Stomach (tissue), 8 donors: ENCODE measurements at regions not wholly inside any gene's neighbourhood (a gene's known extent, or its start where the extent isn't known, plus 50 kb on each side); places are given as distances from the start of the nearest gene placed in this dataset.

ENCODE experiments used
- DNase-seq, 2 donors: peaks; one replicate each; pipeline versions ENCODE4 v3.0.0 to v3.0.0-alpha.2; 2013 to 2019
- H3K27ac ChIP-seq, 5 donors: fragments of 200-600 bp in 4 of 5; sonication (generic) in 4 of 5; one replicate each; pipeline ENCODE4 v1.5.1; 2013 to 2019; ENCODE audit warnings: mild to moderate bottlenecking in 1 of 5, moderate library complexity in 1 of 5
- H3K27me3 ChIP-seq, 3 donors: fragments of 200-600 bp; sonication (generic); one replicate each; pipeline ENCODE4 v1.5.1; 2017 to 2019; ENCODE audit warnings: mixed run types in 1 of 3
- H3K36me3 ChIP-seq, 4 donors: fragments of 200-600 bp; sonication (generic); 1 replicate in 3 of 4; 2 replicates in 1 of 4; pipeline ENCODE4 v1.5.1; 2016 to 2019
- H3K4me1 ChIP-seq, 4 donors: fragments of 200-600 bp; sonication (generic); one replicate each; pipeline ENCODE4 v1.5.1; 2016 to 2019
- H3K4me3 ChIP-seq, 4 donors: fragments of 200-600 bp; sonication (generic) in 3 of 4; one replicate each; pipeline ENCODE4 v1.5.1; 2016 to 2019; ENCODE audit warnings: mild to moderate bottlenecking in 1 of 4
- H3K9me3 ChIP-seq, 4 donors: fragments of 200-600 bp; sonication (generic); one replicate each; pipeline ENCODE4 v1.5.1; 2016 to 2019
- CTCF ChIP-seq, 7 experiments: fragments of 450-650 bp in 4 of 7; fragments of 200-600 bp in 3 of 7; sonication (generic) in 3 of 7; IDR thresholded peaks; one replicate each; pipeline ENCODE4 v1.5.1; 2016 to 2019; ENCODE audit warnings: antibody characterized with exemption in 7 of 7, control low read depth in 2 of 7, mild to moderate bottlenecking in 1 of 7
- EP300 ChIP-seq: sonication (generic); formaldehyde crosslinking; IDR thresholded peaks from one replicate; pipeline ENCODE4 v1.6.1; 2017; ENCODE audit warnings: antibody characterized with exemption
- POLR2A ChIP-seq, 4 donors: fragments of 450-650 bp; IDR thresholded peaks; one replicate each; pipeline ENCODE4 v1.6.1; 2016; ENCODE audit warnings: antibody characterized with exemption in 4 of 4, control low read depth in 2 of 4, mild to moderate bottlenecking in 1 of 4, moderate library complexity in 1 of 4
- POLR2AphosphoS5 ChIP-seq, 3 donors: sonication (generic); formaldehyde crosslinking; IDR thresholded peaks; one replicate each; pipeline ENCODE4 v1.6.1; 2016; ENCODE audit warnings: antibody characterized with exemption in 3 of 3
- WGBS, 5 donors: extraction: QIAGEN DNeasy Blood & Tissue Kit in 3 of 5; methylation state at CpG; one replicate each; pipeline versions ENCODE4 v1.1.5 to v1.1.7; 2013 to 2018; 5-methylcytosine and 5-hydroxymethylcytosine counted together
- intact Hi-C: fragments of 100-400 bp; cut with DNase I; formaldehyde crosslinking; loops from one replicate; pipeline ENCODE4 v1.15.1; 2023; ENCODE audit warnings: low total_unique reads
- donor health status: healthy with polysubstance abuse.
- donor health status: Bipolar disorder and iron deficiency.
- donor health status: healthy.

DNA sequence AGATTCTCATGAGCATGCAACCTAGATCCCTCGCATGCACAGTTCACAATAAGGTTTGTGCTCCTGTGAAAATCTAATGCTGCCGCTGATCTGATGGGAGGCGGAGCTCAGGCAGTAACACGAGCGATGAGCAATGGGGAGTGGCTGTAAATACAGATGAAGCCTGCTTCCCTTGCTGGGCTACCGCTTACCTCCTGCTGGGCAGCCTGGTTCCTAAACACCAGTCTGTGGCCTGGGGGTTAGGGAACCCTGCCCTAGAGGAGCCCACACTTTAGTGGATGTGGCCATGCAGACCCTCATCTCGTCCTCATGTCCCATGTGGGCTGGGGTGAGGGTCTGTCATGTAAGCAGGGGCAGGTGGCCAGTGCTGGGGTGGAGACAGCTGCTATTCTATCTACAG is 417.6 kb downstream of the GLRX3 start:
- no peak overlapping the region for H3K27ac ChIP-seq
- H3K27me3 ChIP-seq, result no peaks in the 10 kb centered on the region
- 42 to 86% (median 50%) methylated on average over 1 to 7 of the region's 7 CpGs for WGBS, 5 donors
- no peaks in the 10 kb centered on the region for H3K36me3 ChIP-seq
- no peak for DNase-seq
- intact Hi-C loops, result no loop called here
- H3K4me3 ChIP-seq, result no peak overlapping the region
- peaks cover 0 to 3% (median 0%) of the 10 kb centered on the region in 4 donors for H3K9me3 ChIP-seq
- no peaks in the 10 kb centered on the region for H3K4me1 ChIP-seq
- TF ChIP-seq CTCF (IDR thresholded peaks at IDR 0.05) (no peak), POLR2A (IDR thresholded peaks at IDR 0.05) (no peak), POLR2AphosphoS5 (IDR thresholded peaks at IDR 0.05) (no peak), EP300 (no peak)

DNA sequence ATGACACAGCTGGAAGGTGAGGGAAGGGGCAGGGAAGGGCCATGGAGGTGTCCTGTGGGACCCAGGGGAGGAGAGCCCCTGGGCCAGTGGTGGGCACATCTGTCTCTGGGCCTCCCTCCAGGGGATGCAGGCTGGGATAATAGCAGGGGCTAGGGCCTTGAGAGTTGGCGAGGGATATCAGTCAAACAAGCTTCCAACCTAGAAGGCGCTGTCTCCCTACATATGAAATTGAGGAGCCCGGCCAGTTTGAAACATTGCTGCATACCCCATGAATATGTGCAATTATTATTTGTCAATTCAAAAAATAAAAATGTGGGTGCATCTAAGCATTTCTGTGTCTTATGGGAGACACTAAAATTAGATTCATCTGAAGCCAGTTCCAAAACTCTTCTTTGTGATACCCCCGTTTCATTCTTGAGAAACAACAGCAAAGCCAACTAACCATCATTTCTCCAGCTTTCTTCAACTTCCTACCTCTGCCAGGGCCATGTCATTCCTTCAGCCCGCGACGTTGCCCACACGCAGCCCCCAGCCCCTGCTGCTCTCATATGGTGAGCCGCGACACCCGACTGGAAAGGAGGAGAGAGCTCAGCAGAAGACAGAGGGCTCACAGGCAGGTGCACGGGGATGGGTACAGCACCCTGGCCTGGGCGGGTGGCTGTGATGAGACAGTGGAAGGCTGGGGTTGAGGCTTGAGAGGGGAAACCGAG is 418.7 kb downstream of the GLRX3 start:
- intact Hi-C loops, result no loop called here
- H3K4me1 ChIP-seq, result no peaks in the 10 kb centered on the region
- H3K36me3 ChIP-seq, result no peaks in the 10 kb centered on the region
- WGBS, 5 donors, result 81 to 89% (median 87%) methylated on average over 14 of the region's 14 CpGs
- H3K27ac ChIP-seq, result no peak overlapping the region
- H3K9me3 ChIP-seq, result peaks cover 0 to 3% (median 0%) of the 10 kb centered on the region in 4 donors
- DNase-seq, result no peak
- H3K27me3 ChIP-seq, result no peaks in the 10 kb centered on the region
- no peak overlapping the region for H3K4me3 ChIP-seq
- TF ChIP-seq CTCF (IDR thresholded peaks at IDR 0.05) (no peak), POLR2AphosphoS5 (IDR thresholded peaks at IDR 0.05) (no peak), POLR2A (IDR thresholded peaks at IDR 0.05) (no peak), EP300 (no peak)

GRCh38 chr10:130555411-130555750 is 419.2 kb downstream of the GLRX3 start:
- H3K9me3 ChIP-seq, result peaks cover 0 to 3% (median 0%) of the 10 kb centered on the region in 4 donors
- H3K27ac ChIP-seq, result no peak overlapping the region
- no peak overlapping the region for H3K4me3 ChIP-seq
- 60 to 78% (median 73%) methylated on average over 7 of the region's 7 CpGs for WGBS, 5 donors
- no peak for DNase-seq
- intact Hi-C loops, result no loop called here
- TF ChIP-seq CTCF (IDR thresholded peaks at IDR 0.05) (no peak), POLR2AphosphoS5 (IDR thresholded peaks at IDR 0.05) (no peak), POLR2A (IDR thresholded peaks at IDR 0.05) (no peak), EP300 (no peak)
- no peaks in the 10 kb centered on the region for H3K4me1 ChIP-seq
- no peaks in the 10 kb centered on the region for H3K36me3 ChIP-seq
- peaks cover 0 to 3% (median 0%) of the 10 kb centered on the region in 3 donors for H3K27me3 ChIP-seq

DNA sequence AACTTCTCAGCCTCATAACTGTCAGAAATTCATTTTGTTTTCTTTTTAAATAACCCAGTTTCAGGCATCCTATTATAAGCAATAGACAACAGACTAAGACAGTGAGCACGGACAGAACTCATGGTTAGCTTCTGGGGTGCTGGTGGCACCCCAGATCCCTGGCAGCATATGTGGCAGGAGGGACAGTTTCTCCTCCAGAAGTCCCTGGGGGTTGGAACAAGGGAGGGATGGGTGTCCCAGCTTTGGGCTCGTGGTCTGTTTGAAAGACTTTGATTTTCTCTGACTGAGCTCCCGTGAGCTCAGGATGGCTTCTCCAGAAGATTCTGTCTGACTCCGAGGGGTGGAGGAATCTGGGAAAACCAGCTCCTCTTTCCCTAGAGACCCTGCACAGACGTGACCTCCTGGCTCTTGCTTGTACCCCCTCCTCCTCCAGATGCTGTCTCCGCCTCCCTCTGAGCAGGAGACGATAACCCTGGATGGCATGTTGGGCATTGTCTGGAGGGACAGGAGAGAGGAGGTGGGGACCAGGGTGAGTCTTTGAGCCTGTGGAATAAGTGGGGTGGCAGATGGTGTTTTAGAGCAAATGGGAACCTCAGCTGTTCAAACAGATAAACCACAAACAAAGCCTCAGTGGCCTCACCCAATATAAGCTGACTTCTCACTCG is 421.1 kb downstream of the GLRX3 start:
- intact Hi-C loops, result no loop called here
- 56 to 66% (median 59%) methylated on average over 7 to 8 of the region's 8 CpGs for WGBS, 5 donors
- Histone ChIP-seq H3K36me3 (no peaks in the 10 kb centered on the region), H3K4me3 (no peak overlapping the region), H3K27me3 (peaks cover 0 to 14% (median 0%) of the 10 kb centered on the region in 3 donors), H3K27ac (no peak overlapping the region), H3K9me3 (peaks cover 0 to 3% (median 0%) of the 10 kb centered on the region in 4 donors), H3K4me1 (no peaks in the 10 kb centered on the region)
- DNase-seq, result no peak
- TF ChIP-seq CTCF (IDR thresholded peaks at IDR 0.05) (no peak), POLR2AphosphoS5 (IDR thresholded peaks at IDR 0.05) (no peak), POLR2A (IDR thresholded peaks at IDR 0.05) (no peak), EP300 (no peak)
